Erythroblast (primary cell): ENCODE measurements at regions not wholly inside any gene's neighbourhood (a gene's known extent, or its start where the extent isn't known, plus 50 kb on each side); places are given as distances from the start of the nearest gene placed in this dataset.

Source experiments
- GATA1 ChIP-seq: IDR thresholded peaks from 2 replicates; pipeline ENCODE4 v1.6.1; 2011; ENCODE audit warnings: low read depth, mild to moderate bottlenecking, control low read depth, low read length, moderate library complexity
- POLR2A ChIP-seq: IDR thresholded peaks from 2 replicates; pipeline ENCODE4 v1.6.1; 2011; ENCODE audit warnings: mild to moderate bottlenecking, low read length

DNA sequence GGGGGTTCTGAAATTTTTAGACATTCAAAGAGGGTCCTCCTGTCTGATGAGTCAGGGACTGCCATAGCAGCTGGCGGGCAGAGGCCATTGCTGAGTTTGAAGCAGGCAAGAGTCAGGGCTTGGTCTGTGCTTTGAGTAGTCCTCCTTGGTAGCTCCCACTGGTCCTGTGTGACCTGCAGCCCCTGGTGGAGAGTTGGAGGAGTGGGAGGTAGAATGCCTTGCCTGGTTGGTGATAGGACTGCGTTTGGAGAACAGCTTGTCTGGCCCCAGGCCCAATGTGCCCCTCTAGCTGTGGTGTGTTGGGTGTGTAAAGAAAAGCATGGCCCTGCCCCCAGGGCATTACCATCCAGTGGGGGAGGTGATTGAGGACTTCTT lies 116.7 kb downstream of the BEGAIN start:
- TF ChIP-seq POLR2A (no peak), GATA1 (no peak)
